AG04450 (cell line): ENCODE measurements at regions not wholly inside any gene's neighbourhood (a gene's known extent, or its start where the extent isn't known, plus 50 kb on each side); places are given as distances from the start of the nearest gene placed in this dataset.

Experiments
- CTCF ChIA-PET: fragments of 300-600, 350-600 bp; formaldehyde crosslinking; extraction: SDS; loops from one replicate; lab custom pipeline; 2022; ENCODE audit warnings: antibody characterized with exemption, inconsistent platforms; lab: Charles Lee
- POLR2A ChIA-PET: fragments of 350-600 bp; formaldehyde crosslinking; extraction: SDS; loops from one replicate; lab custom pipeline; 2021; ENCODE audit warnings: antibody characterized with exemption, inconsistent platforms; lab: Yijun Ruan, JAX
- DNase-seq: peaks from one replicate; pipeline ENCODE4 v3.0.0-alpha.2; 2011; ENCODE audit warnings: low read depth, low spot score
- H3K27ac ChIP-seq: one replicate; pipeline ENCODE4 v1.5.1; 2012; ENCODE audit warnings: low read depth, low read length, control low read depth
- H3K27me3 ChIP-seq: one replicate; pipeline ENCODE4 v1.6.0; 2012; ENCODE audit warnings: low read length; ENCODE audit not compliant: control insufficient read depth, insufficient read depth
- H3K4me3 ChIP-seq: 2 replicates; pipeline ENCODE4 v1.5.1; 2011; ENCODE audit warnings: mild to moderate bottlenecking, low read depth, low read length, control low read depth
- H3K9me3 ChIP-seq: 2 replicates; pipeline ENCODE4 v1.5.1; 2012; ENCODE audit warnings: low read length; ENCODE audit not compliant: control insufficient read depth, insufficient read depth
- CTCF ChIP-seq: IDR thresholded peaks from 2 replicates; pipeline ENCODE4 v1.5.1; 2011; ENCODE audit warnings: low read depth, low read length, control low read depth, inconsistent platforms

GRCh38 chr13:111541345-111541744, 220.9 kb downstream of the TEX29 start:
- H3K27ac ChIP-seq, result no peak overlapping the region
- CTCF ChIA-PET, result no interaction called here
- peaks cover 68% of the 10 kb centered on the region for H3K9me3 ChIP-seq
- POLR2A ChIA-PET, result no interaction called here
- no peak for TF ChIP-seq CTCF
- no peaks in the 10 kb centered on the region for H3K27me3 ChIP-seq
- no peak for DNase-seq
- no peak overlapping the region for H3K4me3 ChIP-seq

- CTCF ChIA-PET, result no interaction called here
- TF ChIP-seq CTCF, result no peak
- no peak for DNase-seq
- no peak overlapping the region for H3K4me3 ChIP-seq
- no peaks in the 10 kb centered on the region for H3K27me3 ChIP-seq
- POLR2A ChIA-PET, result no interaction called here
- no peak overlapping the region for H3K27ac ChIP-seq
- H3K9me3 ChIP-seq, result peaks cover 70% of the 10 kb centered on the region
These were observed 221.5 kb downstream of the TEX29 start for GRCh38 chr13:111541752-111542529.

GRCh38 chr13:111542530-111543341, 222.3 kb downstream of the TEX29 start:
- no peak for TF ChIP-seq CTCF
- Histone ChIP-seq H3K9me3 (peaks cover 70% of the 10 kb centered on the region), H3K27me3 (no peaks in the 10 kb centered on the region), H3K4me3 (no peak overlapping the region), H3K27ac (no peak overlapping the region)
- ChIA-PET CTCF (no interaction called here), POLR2A (no interaction called here)
- no peak for DNase-seq

GRCh38 chr13:111546921-111547675, 226.7 kb downstream of the TEX29 start:
- no peaks in the 10 kb centered on the region for H3K27me3 ChIP-seq
- POLR2A ChIA-PET, result no interaction called here
- H3K9me3 ChIP-seq, result peaks cover 54% of the 10 kb centered on the region
- CTCF ChIA-PET, result no interaction called here
- no peak for DNase-seq
- H3K4me3 ChIP-seq, result no peak overlapping the region
- no peak overlapping the region for H3K27ac ChIP-seq
- TF ChIP-seq CTCF, result no peak
